ENCODE measurements at regions not wholly inside any gene's neighbourhood (a gene's known extent, or its start where the extent isn't known, plus 50 kb on each side); places are given as distances from the start of the nearest gene placed in this dataset.
"Not testable (repeated sequence)": the region's sequence is repeated elsewhere in the genome, so short reads cannot be mapped to it uniquely, and the experiment has no call there.

DNA sequence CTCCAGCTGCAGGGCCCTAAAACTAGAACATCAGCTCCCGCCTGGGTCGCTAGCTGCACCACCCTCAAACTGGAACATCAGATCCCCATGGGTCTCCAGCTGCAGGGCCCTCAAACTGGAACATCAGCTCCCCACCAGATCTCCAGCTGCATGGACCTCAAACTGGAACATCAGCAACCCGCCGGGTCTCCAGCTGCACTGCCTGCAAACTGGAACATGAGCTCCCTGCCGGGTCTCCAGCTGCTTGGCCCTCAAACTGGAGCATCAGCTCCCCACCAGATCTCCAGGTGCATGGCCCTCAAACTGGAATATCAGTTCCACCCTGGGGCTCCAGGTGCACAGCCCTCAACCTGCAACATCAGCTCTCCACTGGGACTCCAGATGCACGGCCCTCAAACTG, 82.7 kb downstream of the TFRC start:
- DNase-seq (ENCODE audit: low read depth in 2 of 2): not testable (repeated sequence)

DNA sequence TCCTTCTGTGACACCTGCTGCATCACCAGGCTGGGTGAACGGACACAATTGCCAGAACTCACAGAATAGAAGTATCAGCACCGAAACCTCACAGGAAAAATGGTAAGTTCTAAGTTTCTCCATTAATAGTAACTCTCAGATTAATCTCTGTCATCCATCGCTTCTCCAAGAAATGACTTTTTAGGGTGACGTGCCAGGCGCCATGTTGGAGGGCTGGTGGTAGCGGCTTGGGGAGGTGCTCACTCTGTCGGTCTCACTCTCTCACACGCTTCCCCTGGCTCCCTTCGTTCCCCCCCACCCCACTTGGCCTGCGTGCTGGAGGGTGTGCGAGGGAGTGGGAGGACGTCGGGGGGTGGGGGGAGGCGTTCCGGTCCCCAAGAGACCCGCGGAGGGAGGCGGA, 85.6 kb downstream of the TFRC start:
- DNase-seq (ENCODE audit: low read depth in 2 of 2): not testable (repeated sequence)

GRCh38 chr3:195994343-195994742, 86.0 kb upstream of the TNK2 start:
- DNase-seq (ENCODE audit: low read depth in 2 of 2): peak; percentile 29 to 49

GRCh38 chr3:195993671-195994070, 85.3 kb upstream of the TNK2 start:
- not testable (repeated sequence) for DNase-seq (ENCODE audit: low read depth in 2 of 2)

- DNase-seq (ENCODE audit: low read depth in 2 of 2): not testable (repeated sequence)
Observed at GRCh38 chr3:195992956-195993595, 84.7 kb upstream of the TNK2 start.

- not testable (repeated sequence) for DNase-seq (ENCODE audit: low read depth in 2 of 2)
Observed at GRCh38 chr3:195991986-195992385, 83.6 kb upstream of the TNK2 start.

- DNase-seq (ENCODE audit: low read depth in 2 of 2): not testable (repeated sequence)
Observed at GRCh38 chr3:195991243-195991642, 82.9 kb upstream of the TNK2 start.

DNA sequence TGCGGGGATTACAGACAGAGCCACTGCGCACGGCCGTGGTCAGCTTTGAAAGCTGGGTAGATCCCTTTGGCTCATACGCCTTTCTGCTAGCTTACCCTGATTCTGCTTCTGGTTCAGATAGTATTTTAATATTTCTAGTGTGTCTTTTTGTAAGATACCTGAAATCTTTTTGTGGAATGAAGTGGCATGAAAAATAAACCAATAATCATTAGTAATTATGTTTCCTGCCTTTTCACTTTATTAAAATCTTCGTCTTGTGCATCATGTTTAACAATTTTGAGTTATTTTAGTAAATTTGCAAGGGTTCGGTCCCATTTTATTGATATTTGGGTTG, 82.5 kb upstream of the TNK2 start:
- DNase-seq (ENCODE audit: low read depth in 2 of 2): not testable (repeated sequence)

DNA sequence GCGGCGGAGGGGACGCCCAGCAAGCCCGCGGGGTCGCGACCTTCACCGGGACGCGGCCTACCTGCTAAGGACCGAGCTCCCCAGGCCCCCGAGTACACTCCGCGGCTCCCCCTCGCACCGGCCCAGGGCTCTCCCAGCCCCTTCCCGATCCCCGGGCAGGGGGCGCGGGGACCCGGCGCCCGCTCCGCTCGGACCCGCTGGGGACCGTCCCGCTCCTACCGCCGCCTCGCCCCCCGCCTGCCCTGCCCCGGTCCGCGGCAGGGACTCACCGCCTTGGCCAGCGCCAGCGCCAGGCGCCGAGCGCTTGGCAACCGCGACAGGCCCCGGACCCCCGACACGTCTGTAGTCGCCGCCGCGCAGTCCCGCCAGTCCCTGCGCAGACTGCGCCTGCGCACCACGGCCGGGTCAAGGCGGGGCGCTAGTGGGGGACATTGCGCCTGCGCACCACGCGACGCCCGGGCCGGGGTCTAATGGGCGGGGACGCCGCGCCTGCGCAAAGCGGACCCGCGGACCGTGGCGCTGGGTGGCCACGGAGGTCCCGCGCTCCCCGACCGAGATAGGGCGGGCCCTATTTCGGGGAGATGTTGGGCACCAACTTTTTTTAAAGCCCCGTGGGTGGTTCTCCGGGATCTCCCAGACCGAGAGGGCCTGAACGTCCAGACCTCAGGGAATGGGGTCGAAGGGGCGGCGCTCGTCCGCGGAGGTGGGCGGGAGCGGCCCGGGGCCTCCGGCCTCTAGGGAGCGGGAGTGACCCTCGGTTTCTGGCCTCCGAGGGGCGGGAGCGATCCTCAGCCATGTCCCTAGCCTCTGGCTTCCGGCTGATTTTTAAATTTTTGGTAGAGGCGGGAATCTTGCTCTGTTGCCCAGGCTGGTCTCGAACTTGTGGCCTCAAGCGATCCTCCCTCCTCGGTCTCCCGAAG, 81.8 kb upstream of the TNK2 start:
- peak; percentile 95 to 96 for DNase-seq (ENCODE audit: low read depth in 2 of 2)

DNA sequence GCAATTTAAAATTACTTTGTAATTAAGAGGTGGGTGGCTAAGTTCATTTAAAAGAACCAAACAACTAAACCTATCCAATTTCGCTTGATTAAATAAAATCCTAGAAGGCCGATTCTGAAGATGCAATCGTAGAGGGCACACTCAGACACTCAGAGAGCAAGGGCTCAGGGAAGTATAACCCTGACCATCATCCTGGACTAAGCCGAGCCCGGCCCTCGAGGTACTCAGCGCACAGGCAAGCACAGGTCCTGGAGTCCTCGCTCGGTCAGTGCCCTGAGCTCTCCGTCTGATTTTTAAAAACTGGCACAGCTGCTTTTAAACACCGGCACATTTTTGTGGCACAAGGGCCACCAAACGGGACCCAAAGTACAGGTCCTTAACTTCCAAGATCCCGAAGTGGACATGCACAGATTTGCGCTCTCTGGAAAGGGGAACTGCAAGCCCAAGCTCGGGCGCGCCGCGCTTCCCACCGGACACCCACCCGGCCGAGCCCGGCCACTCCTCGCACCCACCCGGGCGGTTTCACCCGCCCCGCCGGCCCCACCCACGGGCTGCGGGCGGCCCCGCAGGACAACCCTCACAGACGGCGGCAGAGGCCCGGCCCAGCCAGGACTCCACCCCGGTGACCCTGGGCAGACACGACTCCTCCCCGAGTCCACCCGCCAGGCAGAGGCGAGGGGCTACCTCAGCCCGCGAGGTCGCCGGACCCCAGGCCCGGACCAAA, 81.0 kb upstream of the TNK2 start:
- peak; percentile 13 to 25 for DNase-seq (ENCODE audit: low read depth in 2 of 2)

GRCh38 chr3:195988764-195989163, 80.4 kb upstream of the TNK2 start:
- DNase-seq (ENCODE audit: low read depth in 2 of 2): not testable (repeated sequence)

DNA sequence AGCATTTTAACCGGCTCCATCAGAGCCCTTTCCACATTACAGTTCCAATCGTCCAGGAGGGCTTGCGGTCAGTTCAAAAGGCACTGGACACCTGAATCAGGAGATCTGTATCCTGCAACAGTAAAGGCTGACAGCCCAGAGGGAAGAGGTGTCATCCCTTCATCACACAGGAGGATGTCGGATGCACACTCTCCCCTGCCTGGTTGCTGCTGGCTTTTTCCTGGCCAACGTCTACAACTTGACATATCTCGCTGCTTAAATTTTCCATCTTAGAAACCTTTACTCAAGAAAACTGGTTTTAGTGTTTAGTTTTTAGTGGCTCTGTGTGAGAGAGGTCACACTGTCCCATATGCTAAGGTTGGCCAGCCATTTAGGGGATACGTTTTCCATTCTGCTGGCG, 78.7 kb upstream of the TNK2 start:
- DNase-seq (ENCODE audit: low read depth in 2 of 2): not testable (repeated sequence)

GRCh38 chr3:195986576-195986975, 78.2 kb upstream of the TNK2 start:
- DNase-seq (ENCODE audit: low read depth in 2 of 2): not testable (repeated sequence)

GRCh38 chr3:195985348-195985920, 77.1 kb upstream of the TNK2 start:
- DNase-seq (ENCODE audit: low read depth in 2 of 2): not testable (repeated sequence)

GRCh38 chr3:195984392-195985030, 76.2 kb upstream of the TNK2 start:
- DNase-seq (ENCODE audit: low read depth in 2 of 2): not testable (repeated sequence)

- DNase-seq (ENCODE audit: low read depth in 2 of 2): not testable (repeated sequence)
Observed at GRCh38 chr3:195983880-195984279, 75.5 kb upstream of the TNK2 start.

GRCh38 chr3:195982754-195983153, 74.4 kb upstream of the TNK2 start:
- not testable (repeated sequence) for DNase-seq (ENCODE audit: low read depth in 2 of 2)

DNA sequence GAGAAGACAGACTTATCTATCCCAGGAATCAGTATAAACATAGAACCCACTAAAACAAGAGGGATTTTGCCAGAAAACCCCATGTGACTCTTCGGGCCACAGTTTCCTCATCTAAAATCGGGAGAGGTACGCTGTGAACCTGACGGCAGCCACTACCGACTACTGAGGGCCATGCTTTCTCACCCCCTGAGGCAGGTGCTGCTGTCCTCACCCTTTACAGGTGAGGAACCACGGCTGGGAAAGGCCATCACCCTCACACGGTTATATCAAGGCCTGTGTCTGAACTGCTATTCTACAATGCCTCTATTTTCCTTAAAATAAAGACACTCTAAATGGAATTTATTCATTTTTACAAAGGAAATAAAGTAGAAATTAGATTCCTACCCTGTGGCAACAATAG, 73.4 kb upstream of the TNK2 start:
- DNase-seq (ENCODE audit: low read depth in 2 of 2): not testable (repeated sequence)

DNA sequence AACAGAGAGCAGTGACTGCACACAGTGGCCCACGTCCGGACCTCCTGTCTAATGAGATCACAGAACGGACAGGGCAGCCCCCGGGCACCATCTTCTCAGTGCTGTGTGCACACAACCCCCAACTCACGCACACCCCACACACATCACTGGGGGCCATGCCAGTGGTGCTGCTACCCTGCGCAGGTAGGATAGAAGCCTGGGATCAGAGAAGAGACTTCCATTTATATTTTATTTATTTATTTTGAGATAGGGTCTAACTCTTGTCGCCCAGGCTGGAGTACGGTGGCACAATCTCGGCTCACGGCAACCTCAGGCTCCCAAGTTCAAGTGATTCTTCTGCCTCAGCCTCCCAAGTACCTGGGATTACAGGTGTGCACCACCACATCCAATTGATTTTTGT, 71.5 kb upstream of the TNK2 start:
- DNase-seq (ENCODE audit: low read depth in 2 of 2): not testable (repeated sequence)

DNA sequence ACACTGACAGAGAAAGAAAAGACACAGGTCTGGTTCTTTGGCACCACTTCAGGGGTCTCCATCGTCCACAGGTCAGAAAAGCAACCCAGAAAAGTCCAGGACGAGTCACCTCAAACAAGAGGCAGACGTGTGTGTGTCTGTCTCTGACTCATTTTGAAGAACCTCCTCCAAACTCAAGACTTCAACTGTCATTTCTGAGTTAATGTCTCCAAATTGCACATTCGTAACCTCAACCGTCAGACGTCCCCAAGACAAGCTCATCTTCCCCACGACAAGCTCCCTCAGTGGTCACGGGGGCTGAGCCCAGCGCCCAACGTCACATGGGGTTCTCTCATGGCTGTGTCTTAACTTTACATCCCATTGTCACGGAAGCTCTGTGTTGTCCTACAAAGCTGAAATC, 70.2 kb upstream of the TNK2 start:
- DNase-seq (ENCODE audit: low read depth in 2 of 2): not testable (repeated sequence)

GRCh38 chr3:195976876-195977275, 68.5 kb upstream of the TNK2 start:
- DNase-seq (ENCODE audit: low read depth in 2 of 2): not testable (repeated sequence)

All from stimulated activated CD8-positive, alpha-beta memory T cell treated with anti-CD3 and anti-CD28 coated beads, Interleukin-2, amount 100 ng/mL, for 48 hours (primary cell).